HepG2 (cell line): ENCODE measurements at regions not wholly inside any gene's neighbourhood (a gene's known extent, or its start where the extent isn't known, plus 50 kb on each side); places are given as distances from the start of the nearest gene placed in this dataset.

ENCODE experiments used
- BCL3 ChIP-seq: sonication (generic); formaldehyde crosslinking; IDR thresholded peaks from 2 replicates; pipeline ENCODE4 v1.5.1; 2020; ENCODE audit warnings: mild to moderate bottlenecking, missing genetic modification reagents, moderate library complexity
- BHLHE40 ChIP-seq: IDR thresholded peaks from 2 replicates; pipeline ENCODE4 v1.6.1; 2011; ENCODE audit warnings: low read length, improper control_type of control experiment
- CTCF ChIP-seq: sonication (generic); formaldehyde crosslinking; IDR thresholded peaks from 2 replicates; pipeline ENCODE4 v1.5.0; 2020; ENCODE audit warnings: mild to moderate bottlenecking, missing genetic modification reagents, moderate library complexity
- NR2C2 ChIP-seq: sonication (generic); formaldehyde crosslinking; IDR thresholded peaks from 2 replicates; pipeline ENCODE4 v1.4.0; 2020; ENCODE audit warnings: missing genetic modification reagents, mild to moderate bottlenecking, moderate library complexity, borderline replicate concordance
- TF ChIP-seq, protein P1 (sequence below): IDR thresholded peaks from 2 replicates; pipeline ENCODE4 v1.6.1; 2012; ENCODE audit warnings: inconsistent platforms

GRCh38 chr3:72306800-72307341, 521.9 kb upstream of the PROK2 start:
- TF ChIP-seq BCL3 (CRISPR knock-in tag) (no peak), BHLHE40 (no peak), NR2C2 (CRISPR knock-in tag) (no peak), CTCF (no peak)
- TF ChIP-seq, protein P1, sequence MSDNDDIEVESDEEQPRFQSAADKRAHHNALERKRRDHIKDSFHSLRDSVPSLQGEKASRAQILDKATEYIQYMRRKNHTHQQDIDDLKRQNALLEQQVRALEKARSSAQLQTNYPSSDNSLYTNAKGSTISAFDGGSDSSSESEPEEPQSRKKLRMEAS: no peak
